HPDE6-E6E7 (cell line): ENCODE measurements at regions not wholly inside any gene's neighbourhood (a gene's known extent, or its start where the extent isn't known, plus 50 kb on each side); places are given as distances from the start of the nearest gene placed in this dataset.
"Not testable (repeated sequence)": the region's sequence is repeated elsewhere in the genome, so short reads cannot be mapped to it uniquely, and the experiment has no call there.

ENCODE experiments used
- DNase-seq: peaks from one replicate; pipeline ENCODE4 v3.0.0; 2011; ENCODE audit warnings: missing footprints; ENCODE audit errors: extremely low spot score

GRCh38 chr4:34417160-34417559 lies 1827.2 kb downstream of the ARAP2 start:
- DNase-seq = no peak

- no peak for DNase-seq
Observed at GRCh38 chr4:34419871-34420270, 1824.4 kb downstream of the ARAP2 start.

- DNase-seq = no peak
Observed at GRCh38 chr4:34422472-34423175, 1821.7 kb downstream of the ARAP2 start.

GRCh38 chr4:34432706-34433105 lies 1811.6 kb downstream of the ARAP2 start:
- DNase-seq = no peak

GRCh38 chr4:34434377-34434776 lies 1809.9 kb downstream of the ARAP2 start:
- DNase-seq = not testable (repeated sequence)

GRCh38 chr4:34464196-34464595 lies 1780.1 kb downstream of the ARAP2 start:
- no peak for DNase-seq

GRCh38 chr4:34466411-34466810 lies 1777.9 kb downstream of the ARAP2 start:
- no peak for DNase-seq

GRCh38 chr4:34469516-34469915 lies 1774.8 kb downstream of the ARAP2 start:
- no peak for DNase-seq

GRCh38 chr4:34485252-34485651 lies 1759.1 kb downstream of the ARAP2 start:
- DNase-seq = no peak

- DNase-seq = no peak
Observed at GRCh38 chr4:34486461-34487363, 1757.6 kb downstream of the ARAP2 start.

GRCh38 chr4:34492414-34492813 lies 1751.9 kb downstream of the ARAP2 start:
- DNase-seq = no peak

GRCh38 chr4:34502086-34502485 lies 1742.2 kb downstream of the ARAP2 start:
- DNase-seq = no peak

- DNase-seq = not testable (repeated sequence)
Observed at GRCh38 chr4:34504731-34505130, 1739.6 kb downstream of the ARAP2 start.

- not testable (repeated sequence) for DNase-seq
Observed at GRCh38 chr4:34506511-34507092, 1737.7 kb downstream of the ARAP2 start.

GRCh38 chr4:34512616-34513015 lies 1731.7 kb downstream of the ARAP2 start:
- no peak for DNase-seq

- no peak for DNase-seq
Observed at GRCh38 chr4:34516524-34516923, 1727.8 kb downstream of the ARAP2 start.

- DNase-seq = no peak
Observed at GRCh38 chr4:34534916-34535315, 1709.4 kb downstream of the ARAP2 start.

- DNase-seq = no peak
Observed at GRCh38 chr4:34566091-34566490, 1678.2 kb downstream of the ARAP2 start.

GRCh38 chr4:34572026-34572425 lies 1672.3 kb downstream of the ARAP2 start:
- no peak for DNase-seq

GRCh38 chr4:34615315-34615714 lies 1629.0 kb downstream of the ARAP2 start:
- no peak for DNase-seq

GRCh38 chr4:34619531-34620162 lies 1624.7 kb downstream of the ARAP2 start:
- DNase-seq = no peak

- DNase-seq = no peak
Observed at GRCh38 chr4:34628471-34628870, 1615.8 kb downstream of the ARAP2 start.
